SK-N-SH treated with all-trans-retinoic acid at 6 μM for 48 hours (cell line): ENCODE measurements at regions not wholly inside any gene's neighbourhood (a gene's known extent, or its start where the extent isn't known, plus 50 kb on each side); places are given as distances from the start of the nearest gene placed in this dataset.
"Not testable (repeated sequence)": the region's sequence is repeated elsewhere in the genome, so short reads cannot be mapped to it uniquely, and the experiment has no call there.

Source experiments
- ATAC-seq: fragments of 200-7000 bp; cut with Tn5 transposase; 3 replicates; pipeline ENCODE4 v1.9.1; 2020; ENCODE audit warnings: mild to moderate bottlenecking, moderate library complexity
- ARNTL ChIP-seq: fragments of 450-650 bp; formaldehyde crosslinking; IDR thresholded peaks from 2 replicates; pipeline ENCODE4 v1.5.0; 2020; ENCODE audit warnings: low read depth, mild to moderate bottlenecking, moderate library complexity, borderline replicate concordance
- CSDC2 ChIP-seq: fragments of 250-450 bp; sonication (Bioruptor Pico); IDR thresholded peaks from 2 replicates; pipeline ENCODE4 v1.5.0; 2020; ENCODE audit warnings: mild to moderate bottlenecking, moderate library complexity
- ESRRG ChIP-seq: fragments of 250-450 bp; sonication (Bioruptor Pico); IDR thresholded peaks from 2 replicates; pipeline ENCODE4 v1.6.1; 2021; ENCODE audit warnings: mild to moderate bottlenecking
- GLIS3 ChIP-seq: fragments of 250-450 bp; sonication (Bioruptor Pico); IDR thresholded peaks from 2 replicates; pipeline ENCODE4 v1.5.0; 2020; ENCODE audit warnings: mild to moderate bottlenecking, moderate library complexity
- OSR1 ChIP-seq: fragments of 250-450 bp; sonication (Bioruptor Pico); IDR thresholded peaks from 2 replicates; pipeline ENCODE4 v1.8.0; 2022; ENCODE audit warnings: moderate library complexity, mild to moderate bottlenecking, inconsistent platforms
- POU6F1 ChIP-seq: fragments of 250-450 bp; sonication (Bioruptor Pico); IDR thresholded peaks from 2 replicates; pipeline ENCODE4 v1.8.0; 2021; ENCODE audit warnings: low read depth, mild to moderate bottlenecking, moderate library complexity, borderline replicate concordance
- PPARA ChIP-seq: fragments of 250-450 bp; sonication (Bioruptor Pico); IDR thresholded peaks from 2 replicates; pipeline ENCODE4 v1.5.0; 2020; ENCODE audit warnings: mild to moderate bottlenecking, borderline replicate concordance
- RARB ChIP-seq: fragments of 250-450 bp; sonication (Bioruptor Pico); IDR thresholded peaks from 2 replicates; pipeline ENCODE4 v1.8.0; 2021; ENCODE audit warnings: mild to moderate bottlenecking, moderate library complexity
- SNAI2 ChIP-seq: fragments of 250-450 bp; sonication (Bioruptor Pico); IDR thresholded peaks from 2 replicates; pipeline ENCODE4 v1.5.0; 2020; ENCODE audit warnings: mild to moderate bottlenecking, moderate library complexity
- TCF4 ChIP-seq: fragments of 250-450 bp; sonication (Bioruptor Pico); IDR thresholded peaks from 2 replicates; pipeline ENCODE4 v1.8.0; 2021; ENCODE audit warnings: mild to moderate bottlenecking, moderate library complexity, borderline replicate concordance
- TOX ChIP-seq: fragments of 250-450 bp; sonication (Bioruptor Pico); IDR thresholded peaks from 2 replicates; pipeline ENCODE4 v1.8.0; 2021; ENCODE audit warnings: mild to moderate bottlenecking, moderate library complexity, borderline replicate concordance
- TSHZ2 ChIP-seq: fragments of 250-450 bp; sonication (Bioruptor Pico); IDR thresholded peaks from 2 replicates; pipeline ENCODE4 v1.5.0; 2020; ENCODE audit warnings: mild to moderate bottlenecking, moderate library complexity
- ZC3H10 ChIP-seq: fragments of 250-450 bp; sonication (Bioruptor Pico); IDR thresholded peaks from 2 replicates; pipeline ENCODE4 v1.5.1; 2021; ENCODE audit warnings: mild to moderate bottlenecking, moderate library complexity
- ZFP3 ChIP-seq: fragments of 250-450 bp; sonication (Bioruptor Pico); IDR thresholded peaks from 2 replicates; pipeline ENCODE4 v1.5.0; 2020; ENCODE audit warnings: mild to moderate bottlenecking, moderate library complexity
- ZNF565 ChIP-seq: fragments of 450-650 bp; formaldehyde crosslinking; conservative IDR thresholded peaks from 2 replicates; pipeline ENCODE4 v1.5.0; 2020; ENCODE audit warnings: low read depth, mild to moderate bottlenecking, moderate library complexity
- ZNF8 ChIP-seq: fragments of 450-650 bp; formaldehyde crosslinking; IDR thresholded peaks from 2 replicates; pipeline ENCODE4 v1.5.0; 2020; ENCODE audit warnings: mild to moderate bottlenecking, moderate library complexity
- TF ChIP-seq, protein P1 (sequence below): fragments of 250-450 bp; sonication (Bioruptor Pico); IDR thresholded peaks from 2 replicates; pipeline ENCODE4 v1.5.1; 2020; ENCODE audit warnings: low read depth, mild to moderate bottlenecking, moderate library complexity
- TF ChIP-seq, protein P2 (sequence below): fragments of 250-450 bp; sonication (Bioruptor Pico); IDR thresholded peaks from 2 replicates; pipeline ENCODE4 v1.5.1; 2021; ENCODE audit warnings: mild to moderate bottlenecking, moderate library complexity
- TF ChIP-seq, protein P3 (sequence below): fragments of 250-450 bp; sonication (Bioruptor Pico); IDR thresholded peaks from 2 replicates; pipeline ENCODE4 v1.8.0; 2020; ENCODE audit warnings: mild to moderate bottlenecking, moderate library complexity, borderline replicate concordance

- TF ChIP-seq, protein P1, sequence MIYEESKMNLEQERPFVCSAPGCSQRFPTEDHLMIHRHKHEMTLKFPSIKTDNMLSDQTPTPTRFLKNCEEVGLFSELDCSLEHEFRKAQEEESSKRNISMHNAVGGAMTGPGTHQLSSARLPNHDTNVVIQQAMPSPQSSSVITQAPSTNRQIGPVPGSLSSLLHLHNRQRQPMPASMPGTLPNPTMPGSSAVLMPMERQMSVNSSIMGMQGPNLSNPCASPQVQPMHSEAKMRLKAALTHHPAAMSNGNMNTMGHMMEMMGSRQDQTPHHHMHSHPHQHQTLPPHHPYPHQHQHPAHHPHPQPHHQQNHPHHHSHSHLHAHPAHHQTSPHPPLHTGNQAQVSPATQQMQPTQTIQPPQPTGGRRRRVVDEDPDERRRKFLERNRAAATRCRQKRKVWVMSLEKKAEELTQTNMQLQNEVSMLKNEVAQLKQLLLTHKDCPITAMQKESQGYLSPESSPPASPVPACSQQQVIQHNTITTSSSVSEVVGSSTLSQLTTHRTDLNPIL (CRISPR knock-in tag) = no peak
- TF ChIP-seq CSDC2 = no peak
- TF ChIP-seq ZNF565 (CRISPR knock-in tag) = no peak
- no peak for TF ChIP-seq TOX (CRISPR knock-in tag)
- TF ChIP-seq TSHZ2 (CRISPR knock-in tag) = no peak
- TF ChIP-seq ZNF8 (CRISPR knock-in tag) = no peak
- TF ChIP-seq OSR1 (CRISPR knock-in tag) = no peak
- no peak for TF ChIP-seq TCF4 (CRISPR knock-in tag)
- TF ChIP-seq, protein P2, sequence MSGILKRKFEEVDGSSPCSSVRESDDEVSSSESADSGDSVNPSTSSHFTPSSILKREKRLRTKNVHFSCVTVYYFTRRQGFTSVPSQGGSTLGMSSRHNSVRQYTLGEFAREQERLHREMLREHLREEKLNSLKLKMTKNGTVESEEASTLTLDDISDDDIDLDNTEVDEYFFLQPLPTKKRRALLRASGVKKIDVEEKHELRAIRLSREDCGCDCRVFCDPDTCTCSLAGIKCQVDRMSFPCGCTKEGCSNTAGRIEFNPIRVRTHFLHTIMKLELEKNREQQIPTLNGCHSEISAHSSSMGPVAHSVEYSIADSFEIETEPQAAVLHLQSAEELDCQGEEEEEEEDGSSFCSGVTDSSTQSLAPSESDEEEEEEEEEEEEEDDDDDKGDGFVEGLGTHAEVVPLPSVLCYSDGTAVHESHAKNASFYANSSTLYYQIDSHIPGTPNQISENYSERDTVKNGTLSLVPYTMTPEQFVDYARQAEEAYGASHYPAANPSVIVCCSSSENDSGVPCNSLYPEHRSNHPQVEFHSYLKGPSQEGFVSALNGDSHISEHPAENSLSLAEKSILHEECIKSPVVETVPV (CRISPR knock-in tag) = no peak
- no peak for TF ChIP-seq ZFP3 (CRISPR knock-in tag)
- TF ChIP-seq GLIS3 (CRISPR knock-in tag) = no peak
- no peak for TF ChIP-seq ZC3H10 (CRISPR knock-in tag)
- TF ChIP-seq ARNTL (CRISPR knock-in tag) = no peak
- TF ChIP-seq, protein P3, sequence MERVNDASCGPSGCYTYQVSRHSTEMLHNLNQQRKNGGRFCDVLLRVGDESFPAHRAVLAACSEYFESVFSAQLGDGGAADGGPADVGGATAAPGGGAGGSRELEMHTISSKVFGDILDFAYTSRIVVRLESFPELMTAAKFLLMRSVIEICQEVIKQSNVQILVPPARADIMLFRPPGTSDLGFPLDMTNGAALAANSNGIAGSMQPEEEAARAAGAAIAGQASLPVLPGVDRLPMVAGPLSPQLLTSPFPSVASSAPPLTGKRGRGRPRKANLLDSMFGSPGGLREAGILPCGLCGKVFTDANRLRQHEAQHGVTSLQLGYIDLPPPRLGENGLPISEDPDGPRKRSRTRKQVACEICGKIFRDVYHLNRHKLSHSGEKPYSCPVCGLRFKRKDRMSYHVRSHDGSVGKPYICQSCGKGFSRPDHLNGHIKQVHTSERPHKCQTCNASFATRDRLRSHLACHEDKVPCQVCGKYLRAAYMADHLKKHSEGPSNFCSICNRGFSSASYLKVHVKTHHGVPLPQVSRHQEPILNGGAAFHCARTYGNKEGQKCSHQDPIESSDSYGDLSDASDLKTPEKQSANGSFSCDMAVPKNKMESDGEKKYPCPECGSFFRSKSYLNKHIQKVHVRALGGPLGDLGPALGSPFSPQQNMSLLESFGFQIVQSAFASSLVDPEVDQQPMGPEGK = no peak
- no peak for TF ChIP-seq SNAI2 (CRISPR knock-in tag)
- TF ChIP-seq, all 23 proteins: peak for 0
- no peak for ATAC-seq
These were observed 925.6 kb upstream of the CELF4 start for GRCh38 chr18:38491195-38491594.

DNA sequence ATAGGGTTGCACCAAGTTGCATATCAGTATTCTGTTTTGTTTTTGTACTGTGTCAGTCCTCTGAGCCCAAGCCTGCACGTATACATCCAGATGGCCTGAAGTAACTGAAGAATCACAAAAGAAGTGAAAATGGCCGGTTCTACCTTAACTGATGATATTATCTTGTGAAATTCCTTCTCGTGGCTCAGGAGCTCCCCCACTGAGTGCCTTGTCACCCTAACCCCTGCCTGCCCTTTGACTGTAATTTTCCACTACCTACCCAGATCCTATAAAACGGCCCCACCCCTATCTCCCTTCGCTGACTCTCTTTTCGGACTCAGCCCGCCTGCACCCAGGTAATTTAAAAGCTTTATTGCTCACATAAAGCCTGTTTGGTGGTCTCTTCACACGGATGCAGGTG lies 924.1 kb upstream of the CELF4 start:
- ATAC-seq = not testable (repeated sequence)

- TF ChIP-seq GLIS3 (CRISPR knock-in tag) (no peak), TCF4 (CRISPR knock-in tag) (no peak), ZC3H10 (CRISPR knock-in tag) (no peak), SNAI2 (CRISPR knock-in tag) (no peak), ZFP3 (CRISPR knock-in tag) (no peak), ARNTL (CRISPR knock-in tag) (no peak), PPARA (no peak), POU6F1 (no peak), TOX (CRISPR knock-in tag) (no peak), ZNF8 (CRISPR knock-in tag) (no peak), RARB (CRISPR knock-in tag) (no peak), ZNF565 (CRISPR knock-in tag) (no peak), OSR1 (CRISPR knock-in tag) (no peak), ESRRG (CRISPR knock-in tag) (no peak)
- TF ChIP-seq, protein P2 (CRISPR knock-in tag) = no peak
- TF ChIP-seq, protein P3 = no peak
- TF ChIP-seq, protein P1 (CRISPR knock-in tag) = no peak
- no peak for ATAC-seq
These were observed 921.9 kb upstream of the CELF4 start for GRCh38 chr18:38487521-38487920.
